Fibroblast of skin of right biceps (primary cell): ENCODE measurements at regions not wholly inside any gene's neighbourhood (a gene's known extent, or its start where the extent isn't known, plus 50 kb on each side); places are given as distances from the start of the nearest gene placed in this dataset.

Source experiments
- DNase-seq: peaks from one replicate; pipeline ENCODE4 v3.0.0-alpha.2; 2013

DNA sequence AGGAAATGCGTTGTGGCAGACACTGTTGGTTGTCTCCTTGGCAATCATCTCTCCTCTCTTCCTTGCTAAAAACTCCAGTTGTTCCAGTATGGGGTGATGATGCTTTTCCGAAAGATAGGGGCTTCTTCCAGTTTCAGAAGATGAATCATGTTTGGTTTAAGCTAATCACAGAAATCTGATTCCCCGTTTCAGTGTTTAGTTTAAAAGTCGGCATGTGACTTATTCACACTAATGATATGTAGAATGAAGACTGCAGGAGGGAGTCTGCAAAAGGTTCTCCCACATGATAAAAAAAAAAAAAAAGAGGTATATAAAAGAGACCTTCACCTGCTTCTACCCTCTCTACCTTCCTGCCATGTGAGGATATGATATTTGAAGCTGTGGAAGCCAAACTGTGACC, 239.0 kb upstream of the SIX2 start:
- DNase-seq = no peak

DNA sequence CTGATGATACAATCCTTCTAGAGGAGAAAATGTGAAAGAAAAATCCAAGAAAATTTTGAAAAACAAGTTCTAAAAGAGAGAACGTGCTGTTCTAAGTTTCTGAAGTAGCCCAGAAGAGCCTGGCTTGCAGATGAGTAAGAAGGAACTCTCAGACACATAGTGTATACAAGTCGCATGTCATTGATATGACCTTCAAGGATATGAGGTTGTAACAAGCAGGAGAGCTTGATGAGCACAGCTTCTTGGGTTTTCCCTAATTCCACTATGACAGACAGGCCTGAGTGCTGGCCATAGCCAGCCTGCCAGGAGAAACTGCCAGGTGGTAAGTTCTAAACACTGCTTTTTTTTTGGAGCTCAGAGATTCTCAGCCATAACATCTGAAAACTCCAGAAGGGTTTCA, 235.7 kb upstream of the SIX2 start:
- no peak for DNase-seq

DNA sequence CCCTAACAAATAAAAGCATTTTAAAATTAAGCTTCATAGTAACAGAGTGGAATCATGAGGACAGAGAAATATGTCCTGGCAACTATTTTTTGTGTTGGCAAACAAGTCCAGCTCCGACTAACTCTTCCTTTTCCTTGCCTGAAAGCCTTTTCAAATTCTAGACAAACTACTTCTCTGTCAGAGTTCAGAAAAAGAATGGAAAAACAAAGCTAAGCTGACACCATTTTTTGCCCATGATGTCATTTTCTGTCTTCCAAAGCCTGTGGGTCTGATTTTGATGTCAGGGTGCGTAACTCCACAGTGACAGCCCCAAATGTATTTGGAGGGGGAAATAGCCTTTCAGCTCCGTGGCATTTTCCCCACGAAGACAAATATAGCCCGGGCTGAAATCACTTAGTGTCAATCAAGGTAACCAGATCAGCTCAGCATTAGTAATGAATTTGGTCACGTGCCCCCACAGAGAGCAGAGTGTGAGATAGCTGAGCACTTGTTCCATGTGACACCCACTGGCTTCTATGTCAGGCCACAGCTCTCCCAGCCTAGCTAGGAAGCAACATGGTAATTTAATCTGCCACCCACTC, 233.0 kb upstream of the SIX2 start:
- peak; percentile 30 for DNase-seq

DNA sequence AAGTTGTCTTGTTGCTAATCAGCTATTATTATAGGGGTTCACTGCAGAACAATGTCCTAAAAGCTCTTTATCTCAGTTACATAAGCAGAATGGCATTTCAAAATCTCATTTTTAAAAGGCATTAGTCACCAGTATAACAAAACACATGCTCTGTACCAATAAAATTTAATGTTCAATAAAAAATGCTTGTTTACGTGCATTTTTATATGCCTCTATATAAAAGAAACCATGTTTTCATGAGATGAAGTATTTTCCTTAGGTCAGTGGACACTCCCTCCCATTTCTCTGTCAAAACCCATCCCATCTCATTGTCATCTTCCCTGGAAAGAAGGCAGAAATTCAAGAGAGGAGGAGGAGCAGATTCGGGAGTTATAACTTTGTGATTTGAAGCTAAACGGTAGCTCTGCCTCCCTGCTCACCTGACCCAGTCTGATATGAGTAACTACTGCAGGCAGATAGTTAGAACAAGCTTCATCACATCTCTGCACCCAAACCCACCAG, 231.9 kb upstream of the SIX2 start:
- DNase-seq = peak; percentile 10

DNA sequence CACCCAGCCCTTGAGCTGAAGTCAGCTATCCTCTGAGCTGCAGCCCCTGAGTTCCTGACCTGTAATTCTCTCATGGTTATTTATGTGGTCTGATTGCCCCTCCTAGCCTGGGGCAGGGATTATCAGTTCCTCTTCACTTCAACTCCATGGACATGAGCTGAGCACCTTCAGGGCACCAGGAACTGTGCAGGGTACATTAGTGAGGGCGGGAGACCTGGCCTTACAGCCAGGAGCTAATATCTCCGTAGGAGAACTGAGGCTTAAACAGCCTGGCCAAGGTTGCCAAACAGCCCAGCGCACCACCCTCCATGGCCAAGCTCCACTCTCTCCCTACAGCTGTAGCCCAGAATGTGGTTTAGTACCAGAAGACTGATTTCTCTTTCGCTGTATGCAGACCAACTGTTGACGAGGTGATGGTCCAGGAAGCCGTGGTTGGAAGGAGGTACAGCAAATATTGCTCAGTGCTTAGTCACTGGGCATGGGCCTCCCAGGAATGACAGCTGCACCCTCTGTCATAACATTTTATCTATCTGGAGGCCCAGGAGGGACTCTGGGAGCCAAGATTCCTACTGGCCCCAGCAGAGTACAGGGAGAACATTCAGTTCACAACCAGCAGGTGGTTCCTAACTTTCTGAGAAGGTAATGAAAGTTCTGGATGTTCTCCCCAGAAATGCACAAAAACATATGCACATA, 228.7 kb upstream of the SIX2 start:
- peak; percentile 90 for DNase-seq

DNA sequence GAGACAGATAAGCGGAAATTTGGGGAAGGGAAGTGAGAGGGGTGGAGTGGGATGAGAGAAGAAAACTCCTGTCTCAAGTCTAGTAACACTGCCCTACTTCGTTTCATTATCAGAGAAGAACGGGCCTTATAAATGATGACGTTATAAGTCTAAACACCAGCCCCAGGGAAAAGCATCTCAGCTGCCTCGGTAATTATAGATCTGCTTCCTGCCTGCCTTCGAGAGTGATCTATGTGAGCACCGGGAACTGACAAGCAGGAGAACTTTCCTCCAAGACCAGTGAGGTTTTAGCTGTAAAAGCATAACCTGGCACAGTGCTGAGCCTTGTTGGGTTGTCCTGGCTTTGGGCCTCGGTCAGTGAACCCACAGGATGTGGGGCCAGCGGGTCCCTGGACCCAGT, 227.9 kb upstream of the SIX2 start:
- DNase-seq = no peak

DNA sequence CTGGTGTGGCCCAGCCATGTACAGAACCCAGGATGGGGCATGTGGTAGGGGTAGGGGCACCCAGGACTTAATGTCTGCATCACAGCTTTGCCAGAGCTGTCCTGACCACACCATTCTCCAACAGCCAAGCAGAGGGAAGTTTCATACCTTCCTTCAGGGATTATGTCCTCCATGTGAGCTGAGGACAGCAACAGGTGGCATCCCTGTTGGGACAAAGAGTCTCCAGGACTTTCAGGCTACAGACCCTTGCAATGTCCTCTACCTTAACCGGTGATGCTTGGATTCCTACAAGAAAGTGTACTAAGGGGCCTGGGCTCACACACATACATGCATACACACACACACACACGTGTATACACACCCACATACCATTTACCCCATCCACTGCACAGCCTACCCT, 227.0 kb upstream of the SIX2 start:
- no peak for DNase-seq

DNA sequence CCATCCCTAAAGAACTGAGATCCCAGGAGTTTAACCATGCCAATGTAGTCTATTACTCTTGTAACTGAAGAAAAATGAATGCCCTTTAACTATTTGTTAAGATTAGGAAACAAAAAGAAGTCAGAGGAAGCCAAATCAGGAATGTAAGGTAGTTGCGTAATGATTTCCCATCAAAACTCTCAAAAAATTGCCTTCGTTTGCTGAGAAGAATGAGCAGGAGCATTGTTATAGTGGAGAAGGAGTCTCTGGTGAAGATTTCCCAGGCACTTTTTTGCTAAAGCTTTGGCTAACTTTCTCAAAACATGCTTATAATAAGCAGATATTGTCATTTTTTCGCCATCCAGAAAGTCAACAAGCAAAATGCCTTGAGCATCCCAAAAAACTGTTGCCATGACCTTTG, 224.0 kb upstream of the SIX2 start:
- no peak for DNase-seq

DNA sequence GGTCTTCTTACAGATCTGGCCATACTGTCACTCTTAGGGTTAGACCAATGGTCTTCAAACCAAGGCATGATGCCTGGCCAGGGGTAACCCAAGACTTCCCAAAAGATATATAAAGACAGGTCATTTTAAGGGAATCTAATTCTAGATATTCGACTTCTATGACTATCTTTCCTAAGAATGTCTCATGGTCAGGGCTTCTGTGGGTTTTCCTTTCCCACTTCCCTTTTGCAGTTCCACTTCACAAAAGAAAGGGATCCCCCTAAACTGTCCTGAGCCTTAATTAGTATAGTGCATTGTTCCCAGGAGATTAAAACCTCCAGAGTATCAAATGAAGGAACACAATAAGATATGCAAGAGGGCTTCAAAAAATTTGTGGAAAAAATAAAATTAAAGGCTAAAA, 223.6 kb upstream of the SIX2 start:
- DNase-seq = no peak

DNA sequence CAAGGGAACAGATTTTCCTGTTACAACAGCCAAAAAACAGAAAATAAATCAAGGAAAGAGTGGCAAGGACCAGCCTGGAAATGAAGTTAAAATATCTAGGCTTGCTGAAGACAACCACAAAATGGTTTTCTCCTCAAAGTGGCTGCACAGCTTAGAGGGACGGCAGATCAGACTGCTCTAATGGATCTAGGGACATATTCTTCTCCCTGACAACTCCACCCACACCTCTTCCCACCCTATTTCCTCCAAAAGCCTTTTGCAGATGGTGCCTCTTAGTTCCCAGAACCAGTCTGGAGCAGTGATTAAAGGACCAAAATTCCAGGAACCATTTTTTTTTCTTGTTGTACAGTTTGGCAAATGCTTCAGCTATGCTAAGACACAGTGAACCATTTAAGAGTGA, 220.2 kb upstream of the SIX2 start:
- DNase-seq = no peak

DNA sequence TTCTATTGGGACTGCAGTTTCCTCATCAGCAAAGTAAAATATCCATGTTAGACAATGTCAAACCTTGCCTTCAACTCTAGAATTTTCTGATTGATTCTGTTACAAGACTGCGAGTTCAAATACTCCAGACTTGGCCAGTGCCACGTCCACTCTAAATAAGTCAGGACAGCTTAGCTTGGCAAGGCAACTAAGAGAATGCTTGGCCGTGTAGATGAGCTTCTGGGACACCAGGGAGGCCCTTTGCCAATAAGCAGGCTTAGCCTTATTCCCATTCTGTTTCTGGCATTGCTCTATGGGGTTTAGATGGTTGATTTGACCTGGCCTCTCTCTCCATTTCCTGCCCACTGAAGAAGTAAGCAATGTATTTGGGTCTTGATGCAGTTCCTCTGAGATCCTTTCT, 218.1 kb upstream of the SIX2 start:
- DNase-seq = no peak

DNA sequence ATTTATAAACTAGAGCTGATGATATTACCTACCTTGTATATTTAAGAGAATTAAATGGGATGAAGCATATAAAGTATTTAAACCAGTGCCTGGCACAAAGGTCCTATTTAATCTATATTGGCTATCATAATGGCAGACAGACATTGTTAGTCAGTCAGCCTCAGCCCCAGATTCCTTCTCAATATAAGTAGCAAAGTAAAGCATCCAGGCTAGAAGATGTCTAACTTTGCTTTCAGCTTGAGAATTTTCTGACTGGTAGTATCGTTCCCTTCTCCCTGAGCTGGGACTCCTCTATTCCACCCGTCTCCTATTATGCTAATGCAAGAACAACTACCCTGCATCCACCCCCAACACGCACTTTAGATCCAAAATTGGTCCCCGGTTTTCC, 215.7 kb upstream of the SIX2 start:
- no peak for DNase-seq

DNA sequence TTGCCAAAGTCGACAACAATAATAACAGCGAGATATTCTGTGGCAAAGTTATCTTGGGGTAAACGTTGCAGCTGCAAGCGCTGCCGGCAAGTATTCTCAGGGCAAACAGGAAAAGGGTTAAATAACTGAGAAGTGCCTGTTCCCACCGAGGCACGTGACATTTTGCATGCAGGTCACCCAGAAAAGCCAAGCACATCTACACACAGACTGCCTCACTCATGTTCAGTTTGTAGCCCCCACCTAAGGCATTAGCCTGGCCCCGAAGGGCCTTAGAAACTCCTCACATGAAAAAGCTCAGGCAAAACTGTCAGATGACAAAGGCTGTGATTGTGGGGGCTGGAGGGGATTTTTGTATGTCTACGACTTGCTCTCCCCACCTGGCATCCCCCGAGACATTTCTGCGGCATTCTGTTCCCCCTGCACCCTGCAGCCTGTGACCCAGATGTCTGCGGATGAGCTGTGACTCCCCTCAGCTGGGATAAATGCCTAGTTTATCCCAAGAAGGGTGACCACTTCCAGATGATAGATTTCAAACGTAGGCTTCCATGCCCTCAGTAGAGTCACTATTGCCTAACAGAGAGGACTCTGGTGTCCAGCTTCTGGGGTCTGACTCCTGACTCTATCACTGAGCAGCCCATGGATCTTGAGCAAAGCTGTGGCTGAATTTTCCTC, 215.2 kb upstream of the SIX2 start:
- no peak for DNase-seq

DNA sequence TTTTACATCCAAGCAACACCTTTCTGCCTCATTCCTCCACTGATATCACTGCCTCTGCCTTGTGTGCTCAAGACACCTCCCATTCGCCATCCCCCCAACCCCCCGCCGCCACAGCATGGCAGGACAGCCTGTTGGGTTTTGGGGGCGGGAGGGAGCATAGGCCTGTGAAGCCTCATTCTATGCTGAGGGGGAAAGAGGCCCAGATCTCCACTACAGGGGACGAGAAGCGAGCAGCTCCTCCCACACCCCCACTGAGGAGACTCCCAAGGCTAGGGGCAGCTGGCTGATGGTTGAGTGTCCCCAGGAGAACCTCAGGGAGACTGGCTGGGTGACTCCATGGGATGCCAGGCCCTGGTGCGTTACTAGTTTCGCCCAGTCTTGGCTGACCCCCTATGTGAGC, 214.3 kb upstream of the SIX2 start:
- DNase-seq = no peak

DNA sequence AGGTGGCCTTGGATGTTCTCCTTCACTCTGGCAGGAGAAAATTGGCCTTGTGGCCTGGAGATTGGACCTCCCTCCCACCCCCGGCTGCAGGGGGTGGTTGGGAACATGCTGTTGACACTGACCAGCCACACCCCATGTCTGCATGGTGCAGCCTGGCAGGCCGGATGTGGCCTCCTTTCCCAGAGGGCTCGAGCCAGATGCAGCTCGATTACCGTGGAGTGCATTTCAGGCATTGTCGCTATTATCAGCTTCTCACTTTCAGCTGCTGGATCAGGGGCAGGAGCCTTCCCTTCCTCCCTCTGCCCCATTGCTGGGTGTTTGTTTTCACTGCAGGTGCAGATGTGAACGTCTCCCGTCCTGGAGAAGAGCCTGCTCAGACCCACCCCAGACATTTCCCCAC, 211.0 kb upstream of the SIX2 start:
- no peak for DNase-seq

DNA sequence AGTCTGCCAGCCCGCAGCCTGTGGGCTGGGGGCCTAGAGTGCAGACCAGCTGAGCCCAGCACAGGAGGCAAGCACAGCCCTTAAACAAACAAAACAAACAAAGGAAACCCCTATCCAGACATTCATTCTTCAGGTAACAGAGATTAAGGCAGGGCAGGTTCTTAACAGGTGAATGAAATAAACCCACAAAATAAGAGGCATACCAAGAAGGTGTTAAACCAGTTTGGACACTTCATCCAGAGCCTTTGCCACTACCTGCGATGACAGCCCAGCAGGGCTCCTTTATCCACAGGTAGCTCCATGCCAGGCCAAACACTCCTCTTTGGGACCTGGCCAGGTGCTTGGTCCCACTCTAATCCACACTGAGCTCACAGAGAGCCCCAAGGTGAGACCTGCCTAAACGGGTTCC, 209.7 kb upstream of the SIX2 start:
- DNase-seq = no peak

DNA sequence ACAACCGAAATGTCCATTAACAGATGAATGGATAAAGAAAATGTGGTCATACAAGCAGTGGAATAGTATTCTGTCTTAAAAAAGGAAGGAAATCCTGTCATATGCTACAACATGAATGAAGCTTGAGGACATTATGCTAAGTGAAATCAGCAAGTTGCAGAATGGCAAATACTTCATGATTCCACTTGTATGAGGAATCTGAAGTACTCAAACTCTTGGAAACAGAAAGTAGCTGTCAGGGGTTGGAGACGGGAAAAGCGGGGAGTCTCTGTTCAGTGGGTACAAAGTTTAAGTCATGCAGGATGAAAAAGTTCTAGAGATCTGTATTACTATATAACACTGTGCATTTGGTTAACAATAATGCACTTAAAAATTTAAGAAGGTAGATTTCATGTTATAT, 209.0 kb upstream of the SIX2 start:
- DNase-seq = no peak

DNA sequence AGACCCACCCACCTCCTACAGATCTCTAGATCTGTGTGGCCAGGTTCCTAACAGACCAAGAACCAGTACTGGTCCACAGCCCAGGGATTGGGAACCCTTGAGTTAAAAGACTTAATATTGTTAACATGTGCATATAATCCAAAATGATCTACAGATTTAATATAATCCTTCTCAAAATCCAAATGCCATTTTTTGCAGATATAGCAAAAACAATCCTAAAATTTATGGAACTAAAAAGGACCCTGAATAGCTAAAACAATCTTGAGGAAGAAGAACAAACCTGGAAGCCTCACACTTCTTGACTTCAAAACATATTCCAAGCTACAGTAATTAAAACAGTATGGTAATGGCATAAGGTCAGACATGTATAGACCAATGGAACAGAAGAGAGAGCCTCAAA, 206.9 kb upstream of the SIX2 start:
- no peak for DNase-seq

DNA sequence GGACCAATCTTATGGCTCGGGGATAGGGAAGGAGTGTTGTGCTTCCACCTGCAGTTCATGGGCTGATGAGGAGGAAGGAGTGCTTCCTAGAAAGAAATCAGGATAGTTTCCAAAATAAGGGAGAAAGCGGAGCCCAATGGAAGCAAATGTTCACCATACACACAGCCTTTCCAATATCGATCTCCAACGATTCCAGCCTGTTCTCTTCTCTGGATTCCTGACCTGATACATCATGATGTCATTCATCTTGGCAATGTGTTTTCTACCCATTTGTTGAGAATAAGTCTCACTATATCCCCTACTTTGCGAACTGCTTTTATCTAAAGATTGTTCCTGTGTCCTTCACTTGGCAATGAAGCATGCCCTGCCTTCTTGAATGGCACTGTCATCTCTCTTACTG, 205.3 kb upstream of the SIX2 start:
- no peak for DNase-seq

DNA sequence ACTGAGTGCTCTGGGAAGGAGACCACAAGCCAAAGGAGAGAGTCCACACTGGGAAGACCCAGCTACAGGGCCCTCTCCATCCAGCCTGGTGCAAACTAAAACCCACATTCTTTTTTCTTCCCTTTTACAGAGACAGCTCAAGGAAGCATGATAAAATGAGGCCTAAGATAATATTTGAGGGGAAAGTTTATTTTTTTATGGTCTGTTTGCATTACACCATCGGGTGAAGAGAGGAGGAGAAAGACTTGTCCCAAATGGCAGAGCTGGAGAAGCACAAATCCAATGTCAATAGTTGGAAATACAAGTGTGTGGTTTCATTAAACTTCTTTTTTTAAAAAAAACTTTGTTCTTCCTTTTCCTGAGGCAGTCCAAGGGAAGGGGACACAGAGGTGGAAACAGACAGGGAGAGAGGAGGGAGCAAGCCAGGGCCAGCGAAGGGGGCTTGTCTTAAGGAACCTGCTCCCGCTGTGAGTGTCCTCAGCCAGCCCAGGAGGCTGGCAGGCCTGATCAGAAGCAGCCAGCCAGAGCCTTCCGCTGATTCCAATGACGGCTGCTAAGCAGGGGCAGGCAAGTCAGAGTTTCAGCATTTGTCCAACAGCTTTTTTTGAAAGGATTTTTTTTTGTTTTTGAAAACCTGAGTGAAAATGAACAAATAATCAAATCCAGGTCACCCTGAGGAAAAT, 203.8 kb upstream of the SIX2 start:
- DNase-seq = no peak

DNA sequence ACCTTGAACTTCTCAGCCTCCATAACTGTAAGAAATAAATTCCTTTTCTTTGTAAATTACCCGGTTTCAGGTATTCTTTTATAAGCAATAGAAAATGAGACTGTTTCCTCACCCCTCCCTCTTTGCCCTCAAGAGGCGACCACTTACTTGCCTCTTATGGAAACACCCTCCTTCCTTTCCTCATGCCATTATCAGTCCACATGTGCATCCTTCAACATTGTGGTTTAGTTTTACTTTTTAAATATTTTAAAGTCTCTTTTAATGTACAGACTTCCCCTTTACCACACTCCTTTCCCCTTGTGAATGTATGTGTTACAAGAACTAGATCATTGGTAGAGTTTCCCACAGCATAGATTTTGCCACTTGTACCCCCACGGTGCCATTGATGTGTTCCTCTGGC, 202.4 kb upstream of the SIX2 start:
- no peak for DNase-seq

DNA sequence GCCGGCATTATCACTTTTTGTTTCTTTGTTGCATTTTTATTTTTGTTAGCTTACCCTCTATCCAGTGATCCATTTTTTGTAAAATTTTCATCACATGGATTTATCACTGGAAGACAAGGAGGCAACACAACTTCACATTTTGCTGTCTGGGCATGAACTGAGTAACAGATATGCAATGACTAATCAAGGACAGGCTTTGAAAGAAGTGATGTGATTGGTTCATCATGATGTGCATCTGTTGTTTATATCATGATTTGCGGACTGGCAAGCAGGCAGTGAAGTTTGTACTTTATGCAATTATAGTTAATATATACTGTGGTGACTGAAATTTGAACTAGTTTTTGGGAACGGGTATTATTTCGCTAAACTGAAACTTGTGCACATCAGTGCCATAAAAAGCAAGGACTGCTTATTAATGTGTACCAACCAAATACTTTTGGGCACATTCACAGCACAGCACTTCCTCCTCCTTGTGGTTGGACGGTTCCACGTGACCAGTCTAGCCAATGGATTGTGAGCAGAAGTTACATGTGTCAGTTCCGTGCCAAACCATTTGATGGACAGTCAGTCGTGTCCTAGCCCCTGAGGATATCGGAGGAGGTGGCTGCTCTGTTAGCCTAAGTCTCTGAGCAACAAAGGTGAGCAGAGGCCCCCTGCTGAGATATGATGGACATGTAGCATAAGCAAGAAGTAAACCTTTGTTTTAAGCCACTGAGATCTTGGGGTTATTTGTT, 201.4 kb upstream of the SIX2 start:
- peak; percentile 25 for DNase-seq

DNA sequence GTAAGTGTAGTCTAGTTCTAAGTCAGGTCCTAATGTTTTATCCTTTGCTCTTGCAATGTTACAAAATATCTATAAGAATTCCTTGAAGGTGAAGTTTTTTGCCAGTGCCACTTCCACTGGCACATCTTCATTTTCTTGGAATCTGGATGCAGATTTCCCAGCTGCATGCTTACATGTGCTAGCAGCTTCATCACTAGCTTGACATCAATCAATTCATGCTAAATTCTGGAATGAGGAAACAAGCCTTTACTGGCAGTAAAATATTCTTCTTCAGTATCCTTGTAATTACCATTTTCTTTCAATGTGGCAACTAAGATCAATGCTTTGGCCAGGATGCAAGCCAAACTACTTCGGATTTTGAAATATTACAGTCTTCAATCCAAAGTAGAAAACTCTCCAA, 200.6 kb upstream of the SIX2 start:
- DNase-seq = no peak
